ENCODE measurements at regions not wholly inside any gene's neighbourhood (a gene's known extent, or its start where the extent isn't known, plus 50 kb on each side); places are given as distances from the start of the nearest gene placed in this dataset.

GRCh38 chr20:51886341-51886740 is 84.0 kb upstream of the SALL4 start:
- H3K9me3 ChIP-seq (ENCODE audit: low read length) = no peaks in the 10 kb centered on the region

GRCh38 chr20:51884561-51884960 is 82.2 kb upstream of the SALL4 start:
- Histone ChIP-seq H3K27me3 (ENCODE audit: insufficient read depth, low read depth, low read length) (no peaks in the 10 kb centered on the region), H3K79me2 (replicated peaks; ENCODE audit: insufficient read depth, low read length) (no peaks in the 10 kb centered on the region), H3K9me3 (ENCODE audit: low read length) (no peaks in the 10 kb centered on the region), H3K27ac (ENCODE audit: low read length) (no peak overlapping the region), H3F3A (ENCODE audit: insufficient read depth, low read length, poor library complexity, severe bottlenecking) (no peaks in the 10 kb centered on the region), H3K36me3 (ENCODE audit: insufficient read depth, low read length) (no peaks in the 10 kb centered on the region), H3K9me2 (ENCODE audit: insufficient read depth, low read length) (no peaks in the 10 kb centered on the region), H2AFZ (ENCODE audit: low read depth, low read length) (no peak overlapping the region), H4K20me1 (ENCODE audit: insufficient read depth) (no peaks in the 10 kb centered on the region), H3K9ac (ENCODE audit: low read length) (no peak overlapping the region), H3K4me2 (ENCODE audit: low read length) (no peak overlapping the region), H3K4me3 (ENCODE audit: low read length) (no peak overlapping the region)
- TF ChIP-seq EZH2 (IDR thresholded peaks at IDR 0.05; ENCODE audit: borderline replicate concordance, insufficient read depth, low read length, poor library complexity, severe bottlenecking) (no peak), CTCF (IDR thresholded peaks at IDR 0.05; ENCODE audit: poor library complexity, severe bottlenecking) (no peak), POLR2AphosphoS5 (IDR thresholded peaks at IDR 0.05) (no peak), SMC3 (conservative IDR thresholded peaks at IDR 0.05; ENCODE audit: poor library complexity) (no peak), TAF1 (IDR thresholded peaks at IDR 0.05; ENCODE audit: low read depth) (no peak), REST (IDR thresholded peaks at IDR 0.05; ENCODE audit: borderline replicate concordance) (no peak), EP300 (conservative IDR thresholded peaks at IDR 0.05; ENCODE audit: poor library complexity, severe bottlenecking) (no peak)

More at GRCh38 chr20:51886341-51886740, 84.0 kb upstream of the SALL4 start:
- Histone ChIP-seq H3K9me2 (ENCODE audit: insufficient read depth, low read length) (no peaks in the 10 kb centered on the region), H3K4me3 (ENCODE audit: low read length) (no peak overlapping the region), H3K27me3 (ENCODE audit: insufficient read depth, low read depth, low read length) (no peaks in the 10 kb centered on the region), H3F3A (ENCODE audit: insufficient read depth, low read length, poor library complexity, severe bottlenecking) (no peaks in the 10 kb centered on the region), H4K20me1 (ENCODE audit: insufficient read depth) (no peaks in the 10 kb centered on the region), H3K4me2 (ENCODE audit: low read length) (no peak overlapping the region), H2AFZ (ENCODE audit: low read depth, low read length) (no peak overlapping the region), H3K27ac (ENCODE audit: low read length) (no peak overlapping the region), H3K36me3 (ENCODE audit: insufficient read depth, low read length) (no peaks in the 10 kb centered on the region), H3K9ac (ENCODE audit: low read length) (no peak overlapping the region), H3K79me2 (replicated peaks; ENCODE audit: insufficient read depth, low read length) (no peaks in the 10 kb centered on the region)
- TF ChIP-seq CTCF (IDR thresholded peaks at IDR 0.05; ENCODE audit: poor library complexity, severe bottlenecking) = no peak
- TF ChIP-seq EZH2 (IDR thresholded peaks at IDR 0.05; ENCODE audit: borderline replicate concordance, insufficient read depth, low read length, poor library complexity, severe bottlenecking) = no peak
- no peak for TF ChIP-seq EP300 (conservative IDR thresholded peaks at IDR 0.05; ENCODE audit: poor library complexity, severe bottlenecking)
- TF ChIP-seq POLR2AphosphoS5 (IDR thresholded peaks at IDR 0.05) = no peak
- TF ChIP-seq SMC3 (conservative IDR thresholded peaks at IDR 0.05; ENCODE audit: poor library complexity) = no peak
- no peak for TF ChIP-seq RAD21 (conservative IDR thresholded peaks at IDR 0.05)
- no peak for TF ChIP-seq TAF1 (IDR thresholded peaks at IDR 0.05; ENCODE audit: low read depth)
- TF ChIP-seq MXI1 (conservative IDR thresholded peaks at IDR 0.05; ENCODE audit: poor library complexity, severe bottlenecking) = no peak
- no peak for TF ChIP-seq REST (IDR thresholded peaks at IDR 0.05; ENCODE audit: borderline replicate concordance)

Data from neural cell (in vitro differentiated cells).